ENCODE measurements at regions not wholly inside any gene's neighbourhood (a gene's known extent, or its start where the extent isn't known, plus 50 kb on each side); places are given as distances from the start of the nearest gene placed in this dataset.

- no peak for TF ChIP-seq CTCF (IDR thresholded peaks at IDR 0.05)
- no peak for TF ChIP-seq POLR2A (IDR thresholded peaks at IDR 0.05)
- TF ChIP-seq POLR2AphosphoS5 (IDR thresholded peaks at IDR 0.05; ENCODE audit: insufficient read depth in 1 of 2, low read depth in 1 of 2) = no peak
These were observed 174.3 kb upstream of the PITRM1 start for GRCh38 chr10:3346851-3347250.

All from vagina (tissue), 2 donors.